IPS-18a (cell line): ENCODE measurements at regions not wholly inside any gene's neighbourhood (a gene's known extent, or its start where the extent isn't known, plus 50 kb on each side); places are given as distances from the start of the nearest gene placed in this dataset.

Experiments
- H3K27ac ChIP-seq: one replicate; pipeline ENCODE4 v1.5.1; 2013; ENCODE audit warnings: low read length
- H3K27me3 ChIP-seq: one replicate; pipeline ENCODE4 v1.6.1; 2013; ENCODE audit warnings: mild to moderate bottlenecking, low read length; ENCODE audit not compliant: control insufficient read depth, insufficient read depth
- H3K36me3 ChIP-seq: one replicate; pipeline ENCODE4 v1.6.1; 2013; ENCODE audit warnings: low read depth, low read length; ENCODE audit not compliant: control insufficient read depth
- H3K4me1 ChIP-seq: one replicate; pipeline ENCODE4 v1.6.1; 2013; ENCODE audit warnings: low read depth, low read length; ENCODE audit not compliant: control insufficient read depth
- H3K4me3 ChIP-seq: one replicate; pipeline ENCODE4 v1.5.1; 2013; ENCODE audit warnings: low read length
- H3K9ac ChIP-seq: one replicate; pipeline ENCODE4 v1.6.1; 2013; ENCODE audit warnings: mild to moderate bottlenecking, low read length, moderate library complexity
- H3K9me3 ChIP-seq: one replicate; pipeline ENCODE4 v1.6.1; 2013; ENCODE audit warnings: low read depth, low read length; ENCODE audit not compliant: control insufficient read depth

- no peaks in the 10 kb centered on the region for H3K9me3 ChIP-seq
Observed at GRCh38 chr16:51705142-51705541, 554.1 kb upstream of the SALL1 start.

DNA sequence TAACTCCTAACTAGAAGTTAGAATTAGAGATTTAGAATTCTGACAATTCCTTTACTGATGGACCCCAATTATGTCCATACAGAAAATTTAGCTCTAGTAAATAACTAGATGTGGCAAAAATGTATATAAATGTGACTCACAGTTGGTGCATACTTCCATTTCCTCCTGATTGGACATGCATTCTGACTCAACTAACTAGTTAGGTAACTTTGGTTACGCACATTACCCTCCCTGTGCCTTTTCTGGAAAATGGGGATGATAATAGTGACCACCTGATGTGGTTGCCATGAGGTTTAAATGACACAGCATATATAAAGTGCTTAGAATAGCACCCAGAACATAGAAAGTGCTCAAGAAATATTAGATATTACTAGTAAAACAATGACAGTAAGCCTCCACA, 550.0 kb upstream of the SALL1 start:
- Histone ChIP-seq H3K4me3 (no peak overlapping the region), H3K36me3 (no peaks in the 10 kb centered on the region), H3K9me3 (no peaks in the 10 kb centered on the region)

More at GRCh38 chr16:51705142-51705541, 554.1 kb upstream of the SALL1 start:
- Histone ChIP-seq H3K27me3 (no peaks in the 10 kb centered on the region), H3K4me1 (peaks cover 8% of the 10 kb centered on the region), H3K9ac (no peak overlapping the region), H3K36me3 (no peaks in the 10 kb centered on the region), H3K4me3 (no peak overlapping the region), H3K27ac (no peak overlapping the region)

GRCh38 chr16:51699686-51700396, 548.8 kb upstream of the SALL1 start:
- H3K9ac ChIP-seq, result no peak overlapping the region
- H3K9me3 ChIP-seq, result no peaks in the 10 kb centered on the region
- no peaks in the 10 kb centered on the region for H3K27me3 ChIP-seq
- H3K4me3 ChIP-seq, result no peak overlapping the region
- no peaks in the 10 kb centered on the region for H3K36me3 ChIP-seq
- H3K27ac ChIP-seq, result no peak overlapping the region
- H3K4me1 ChIP-seq, result no peaks in the 10 kb centered on the region

More for the DNA sequence above, 550.0 kb upstream of the SALL1 start:
- no peak overlapping the region for H3K9ac ChIP-seq
- no peak overlapping the region for H3K27ac ChIP-seq
- H3K27me3 ChIP-seq, result no peaks in the 10 kb centered on the region
- H3K4me1 ChIP-seq, result no peaks in the 10 kb centered on the region

GRCh38 chr16:51698647-51699046, 547.6 kb upstream of the SALL1 start:
- Histone ChIP-seq H3K9ac (no peak overlapping the region), H3K27me3 (no peaks in the 10 kb centered on the region), H3K27ac (no peak overlapping the region), H3K4me3 (no peak overlapping the region), H3K36me3 (no peaks in the 10 kb centered on the region), H3K4me1 (no peaks in the 10 kb centered on the region), H3K9me3 (no peaks in the 10 kb centered on the region)

DNA sequence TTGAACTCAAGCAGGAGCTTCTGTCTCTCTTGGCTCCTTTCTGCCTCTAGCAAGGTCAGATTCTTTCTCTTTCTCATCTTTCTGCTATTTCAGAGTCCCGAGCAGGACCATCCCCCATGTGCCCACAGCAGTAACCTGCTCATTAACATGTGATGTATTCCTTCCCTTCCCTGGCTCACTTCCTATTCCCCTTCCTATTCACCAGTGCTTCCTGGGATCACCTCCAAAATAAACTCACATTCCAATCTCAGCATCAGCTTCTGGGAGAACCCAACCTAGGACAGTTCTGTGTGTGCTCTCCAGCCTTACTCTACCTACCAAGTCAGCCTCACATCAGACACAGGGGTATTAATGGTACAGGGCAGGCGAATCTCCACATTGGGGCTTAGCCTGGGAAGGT, 546.4 kb upstream of the SALL1 start:
- H3K9ac ChIP-seq, result no peak overlapping the region
- H3K36me3 ChIP-seq, result no peaks in the 10 kb centered on the region
- no peaks in the 10 kb centered on the region for H3K9me3 ChIP-seq
- H3K4me3 ChIP-seq, result no peak overlapping the region
- H3K27me3 ChIP-seq, result no peaks in the 10 kb centered on the region
- no peaks in the 10 kb centered on the region for H3K4me1 ChIP-seq
- no peak overlapping the region for H3K27ac ChIP-seq

- H3K4me3 ChIP-seq, result no peak overlapping the region
Observed at GRCh38 chr16:51696376-51696775, 545.3 kb upstream of the SALL1 start.

GRCh38 chr16:51691109-51691508, 540.0 kb upstream of the SALL1 start:
- H3K27me3 ChIP-seq, result no peaks in the 10 kb centered on the region
- no peaks in the 10 kb centered on the region for H3K36me3 ChIP-seq
- no peaks in the 10 kb centered on the region for H3K9me3 ChIP-seq
- H3K4me3 ChIP-seq, result no peak overlapping the region
- H3K4me1 ChIP-seq, result no peaks in the 10 kb centered on the region
- H3K27ac ChIP-seq, result no peak overlapping the region
- no peak overlapping the region for H3K9ac ChIP-seq

More at GRCh38 chr16:51696376-51696775, 545.3 kb upstream of the SALL1 start:
- Histone ChIP-seq H3K9ac (no peak overlapping the region), H3K9me3 (no peaks in the 10 kb centered on the region), H3K27ac (no peak overlapping the region), H3K36me3 (no peaks in the 10 kb centered on the region), H3K4me1 (no peaks in the 10 kb centered on the region), H3K27me3 (no peaks in the 10 kb centered on the region)

- no peaks in the 10 kb centered on the region for H3K9me3 ChIP-seq
- H3K27ac ChIP-seq, result no peak overlapping the region
- no peaks in the 10 kb centered on the region for H3K36me3 ChIP-seq
- H3K4me3 ChIP-seq, result no peak overlapping the region
- H3K27me3 ChIP-seq, result no peaks in the 10 kb centered on the region
- no peak overlapping the region for H3K9ac ChIP-seq
- peaks cover 16% of the 10 kb centered on the region for H3K4me1 ChIP-seq
Observed at GRCh38 chr16:51685498-51685897, 534.4 kb upstream of the SALL1 start.

GRCh38 chr16:51683882-51684281, 532.8 kb upstream of the SALL1 start:
- Histone ChIP-seq H3K9ac (no peak overlapping the region), H3K4me3 (no peak overlapping the region), H3K27me3 (no peaks in the 10 kb centered on the region), H3K36me3 (no peaks in the 10 kb centered on the region), H3K9me3 (no peaks in the 10 kb centered on the region), H3K4me1 (peaks cover 16% of the 10 kb centered on the region), H3K27ac (no peak overlapping the region)

DNA sequence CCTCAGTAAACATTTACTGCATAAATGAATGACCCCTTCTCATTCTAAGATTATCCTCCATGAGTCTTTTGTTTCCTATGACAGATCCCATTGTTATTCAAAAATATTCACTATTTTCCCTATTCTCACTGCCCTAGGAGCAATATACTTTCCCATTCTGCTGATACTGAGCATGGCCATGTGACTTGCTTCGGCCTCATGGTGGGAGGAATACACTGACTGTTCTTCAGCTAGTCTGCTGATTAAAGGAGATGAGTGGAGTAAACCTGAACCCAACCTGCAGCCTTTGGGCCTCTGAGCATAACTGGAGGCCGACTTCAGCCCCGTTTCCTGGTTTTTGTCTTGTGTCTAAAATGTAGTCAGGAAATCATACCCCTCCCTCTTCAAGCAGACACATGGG, 531.8 kb upstream of the SALL1 start:
- no peak overlapping the region for H3K27ac ChIP-seq
- H3K9ac ChIP-seq, result no peak overlapping the region
- no peaks in the 10 kb centered on the region for H3K27me3 ChIP-seq
- H3K4me1 ChIP-seq, result peaks cover 16% of the 10 kb centered on the region
- H3K9me3 ChIP-seq, result no peaks in the 10 kb centered on the region
- no peaks in the 10 kb centered on the region for H3K36me3 ChIP-seq
- H3K4me3 ChIP-seq, result no peak overlapping the region

GRCh38 chr16:51674615-51675014, 523.5 kb upstream of the SALL1 start:
- H3K9me3 ChIP-seq, result no peaks in the 10 kb centered on the region
- no peaks in the 10 kb centered on the region for H3K36me3 ChIP-seq
- H3K27ac ChIP-seq, result no peak overlapping the region
- H3K4me1 ChIP-seq, result peaks cover 3% of the 10 kb centered on the region
- no peak overlapping the region for H3K4me3 ChIP-seq
- no peaks in the 10 kb centered on the region for H3K27me3 ChIP-seq
- H3K9ac ChIP-seq, result no peak overlapping the region

- Histone ChIP-seq H3K27ac (no peak overlapping the region), H3K27me3 (no peaks in the 10 kb centered on the region), H3K9ac (no peak overlapping the region), H3K9me3 (no peaks in the 10 kb centered on the region), H3K36me3 (no peaks in the 10 kb centered on the region), H3K4me1 (peaks cover 3% of the 10 kb centered on the region), H3K4me3 (no peak overlapping the region)
Observed at GRCh38 chr16:51670527-51670926, 519.5 kb upstream of the SALL1 start.
